GM10266 (cell line): ENCODE measurements at regions not wholly inside any gene's neighbourhood (a gene's known extent, or its start where the extent isn't known, plus 50 kb on each side); places are given as distances from the start of the nearest gene placed in this dataset.
"Not testable (repeated sequence)": the region's sequence is repeated elsewhere in the genome, so short reads cannot be mapped to it uniquely, and the experiment has no call there.

ENCODE experiments used
- DNase-seq: peaks from one replicate; pipeline ENCODE4 v3.0.0; 2012; ENCODE audit errors: extremely low spot score
- TF ChIP-seq, protein P1 (sequence below): IDR thresholded peaks from 2 replicates; pipeline ENCODE4 v1.5.1; 2012; ENCODE audit warnings: mild to moderate bottlenecking, low read depth; ENCODE audit not compliant: control insufficient read depth, insufficient read depth; ENCODE audit errors: missing control alignments

GRCh38 chr4:72945719-72946336 lies 123.7 kb downstream of the COX18 start:
- DNase-seq: no peak
- TF ChIP-seq, protein P1, sequence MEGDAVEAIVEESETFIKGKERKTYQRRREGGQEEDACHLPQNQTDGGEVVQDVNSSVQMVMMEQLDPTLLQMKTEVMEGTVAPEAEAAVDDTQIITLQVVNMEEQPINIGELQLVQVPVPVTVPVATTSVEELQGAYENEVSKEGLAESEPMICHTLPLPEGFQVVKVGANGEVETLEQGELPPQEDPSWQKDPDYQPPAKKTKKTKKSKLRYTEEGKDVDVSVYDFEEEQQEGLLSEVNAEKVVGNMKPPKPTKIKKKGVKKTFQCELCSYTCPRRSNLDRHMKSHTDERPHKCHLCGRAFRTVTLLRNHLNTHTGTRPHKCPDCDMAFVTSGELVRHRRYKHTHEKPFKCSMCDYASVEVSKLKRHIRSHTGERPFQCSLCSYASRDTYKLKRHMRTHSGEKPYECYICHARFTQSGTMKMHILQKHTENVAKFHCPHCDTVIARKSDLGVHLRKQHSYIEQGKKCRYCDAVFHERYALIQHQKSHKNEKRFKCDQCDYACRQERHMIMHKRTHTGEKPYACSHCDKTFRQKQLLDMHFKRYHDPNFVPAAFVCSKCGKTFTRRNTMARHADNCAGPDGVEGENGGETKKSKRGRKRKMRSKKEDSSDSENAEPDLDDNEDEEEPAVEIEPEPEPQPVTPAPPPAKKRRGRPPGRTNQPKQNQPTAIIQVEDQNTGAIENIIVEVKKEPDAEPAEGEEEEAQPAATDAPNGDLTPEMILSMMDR: no peak

DNA sequence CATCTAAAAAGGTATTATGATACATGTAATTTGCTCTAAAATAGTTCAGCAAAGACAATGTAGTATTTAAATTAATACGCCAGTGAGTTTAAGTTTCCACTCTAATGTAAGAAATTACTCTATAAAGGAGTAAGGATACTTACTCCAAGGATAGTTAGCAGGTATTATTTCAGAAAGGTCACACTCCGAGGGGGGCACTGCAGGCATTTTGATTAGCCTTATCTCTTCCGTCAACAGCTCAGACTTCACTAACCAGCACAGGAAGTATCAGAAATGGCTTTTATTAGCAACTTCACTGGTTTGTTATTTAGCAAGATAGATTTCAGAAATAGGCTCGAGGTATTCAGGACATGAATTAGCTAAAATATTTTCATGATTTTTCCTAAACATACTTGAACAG lies 127.0 kb downstream of the COX18 start:
- no peak for DNase-seq
- TF ChIP-seq, protein P1: no peak

- no peak for DNase-seq
- TF ChIP-seq, protein P1: no peak
These were observed 131.0 kb downstream of the COX18 start for GRCh38 chr4:72938516-72938915.

GRCh38 chr4:72935462-72935861 lies 134.1 kb downstream of the COX18 start:
- DNase-seq: no peak
- TF ChIP-seq, protein P1: no peak

- no peak for DNase-seq
- TF ChIP-seq, protein P1: no peak
These were observed 136.5 kb downstream of the COX18 start for GRCh38 chr4:72933029-72933428.

DNA sequence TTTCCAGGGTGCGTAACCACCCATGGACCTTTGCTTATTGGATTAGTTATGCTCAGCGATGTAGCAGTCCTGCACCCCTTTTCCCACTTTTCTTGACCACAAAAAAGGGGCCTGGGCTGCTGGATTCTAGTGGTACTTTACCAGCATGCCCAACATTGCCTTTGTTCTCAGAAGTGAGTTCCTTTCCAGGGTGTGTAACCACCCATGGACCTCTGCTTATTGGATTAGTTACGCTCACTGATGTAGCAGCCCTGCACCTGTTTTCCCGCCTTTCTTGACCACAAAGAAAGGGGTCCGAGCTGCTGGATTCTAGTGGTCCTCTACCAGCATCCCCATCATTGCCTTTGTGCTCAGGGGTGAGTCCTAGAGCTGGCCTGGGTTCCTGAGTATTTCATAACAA lies 138.2 kb downstream of the COX18 start:
- TF ChIP-seq, protein P1: no peak
- no peak for DNase-seq

DNA sequence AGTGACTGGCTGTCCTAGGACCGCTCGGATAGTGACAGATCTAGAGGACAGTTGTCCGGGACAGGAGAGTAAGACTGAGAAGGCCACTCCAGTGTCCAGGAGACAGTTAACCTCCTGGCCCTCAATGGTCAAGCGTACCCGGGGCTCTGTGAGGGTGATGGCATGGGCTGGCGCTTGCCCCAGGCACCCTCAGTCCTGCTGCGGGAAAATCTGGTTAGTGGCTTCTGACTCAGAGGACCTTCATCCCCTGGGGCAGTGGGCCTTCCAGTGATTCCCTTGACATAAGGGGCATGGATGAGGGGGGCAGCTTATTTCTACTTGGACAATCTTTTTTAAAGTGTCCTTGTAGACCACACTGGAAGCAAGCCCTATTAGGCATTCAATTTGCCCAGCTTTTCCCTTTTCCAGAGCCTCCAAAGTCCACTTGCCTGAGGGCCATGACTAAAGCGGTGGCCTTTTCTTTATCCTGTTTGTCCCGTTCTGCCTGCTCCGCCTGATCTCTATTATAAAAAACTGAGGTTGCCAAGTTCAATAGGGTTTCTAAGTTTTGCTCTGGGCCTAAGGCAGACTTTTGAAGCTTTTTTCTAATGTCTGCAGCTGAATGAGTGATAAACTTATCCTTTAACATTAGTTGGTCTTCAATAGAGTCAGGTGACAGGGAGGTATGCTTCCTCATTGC lies 139.8 kb downstream of the COX18 start:
- DNase-seq: not testable (repeated sequence)
